CD14-positive monocyte (primary cell): ENCODE measurements at regions not wholly inside any gene's neighbourhood (a gene's known extent, or its start where the extent isn't known, plus 50 kb on each side); places are given as distances from the start of the nearest gene placed in this dataset.

Experiments used
- DNase-seq, 3 donors: peaks; one replicate each; pipeline ENCODE4 v3.0.0-alpha.2; 2011 to 2022
- H2AFZ ChIP-seq: 2 replicates; pipeline ENCODE4 v1.6.0; 2012; ENCODE audit warnings: mild to moderate bottlenecking, low read depth, low read length, inconsistent platforms; ENCODE audit not compliant: insufficient read depth, poor library complexity, severe bottlenecking
- H3K27ac ChIP-seq, 2 donors: 1 replicate in 1 of 2; 2 replicates in 1 of 2; pipeline ENCODE4 v1.5.1; 2012 to 2013; ENCODE audit warnings: low read length in 2 of 2, control low read depth in 1 of 2, inconsistent platforms in 1 of 2, low read depth in 1 of 2, mild to moderate bottlenecking in 1 of 2
- H3K27me3 ChIP-seq, 2 donors: one replicate each; pipeline versions ENCODE4 v1.6.0 to v1.6.1; 2011 to 2013; ENCODE audit warnings: low read length in 2 of 2; ENCODE audit not compliant: control insufficient read depth in 2 of 2, insufficient read depth in 2 of 2
- H3K36me3 ChIP-seq, 2 donors: replicated peaks in 1 of 2; 1 replicate in 1 of 2; 2 replicates in 1 of 2; pipeline versions ENCODE4 v1.5.1 to v1.6.1; 2012 to 2013; ENCODE audit warnings: low read length in 2 of 2, control low read depth in 1 of 2, inconsistent platforms in 1 of 2, mild to moderate bottlenecking in 1 of 2; ENCODE audit not compliant: insufficient read depth in 2 of 2, control insufficient read depth in 1 of 2
- H3K4me1 ChIP-seq, 2 donors: 1 replicate in 1 of 2; 2 replicates in 1 of 2; pipeline versions ENCODE4 v1.5.1 to v1.6.1; 2012 to 2013; ENCODE audit warnings: low read length in 2 of 2, control low read depth in 1 of 2, inconsistent platforms in 1 of 2, mild to moderate bottlenecking in 1 of 2, moderate library complexity in 1 of 2; ENCODE audit not compliant: insufficient read depth in 2 of 2, control insufficient read depth in 1 of 2
- H3K4me2 ChIP-seq: replicated peaks from 2 replicates; pipeline ENCODE3; 2012; ENCODE audit warnings: low read length, moderate library complexity, mild to moderate bottlenecking; ENCODE audit not compliant: poor library complexity, severe bottlenecking; ENCODE audit errors: extremely low read depth
- H3K4me3 ChIP-seq, 3 experiments: fragments of 200-600 bp in 1 of 3; sonication (generic) in 1 of 3; replicated peaks in 1 of 3; 1 replicate in 2 of 3; 2 replicates in 1 of 3; pipeline ENCODE4 v1.5.1; 2011 to 2013; ENCODE audit warnings: low read length in 3 of 3, mild to moderate bottlenecking in 3 of 3, control low read depth in 2 of 3, low read depth in 2 of 3, inconsistent platforms in 1 of 3, moderate library complexity in 1 of 3
- H3K79me2 ChIP-seq: 2 replicates; pipeline ENCODE4 v1.6.0; 2012; ENCODE audit warnings: mild to moderate bottlenecking, control low read depth, inconsistent platforms, low read length, moderate library complexity; ENCODE audit not compliant: insufficient read depth
- H3K9ac ChIP-seq: 2 replicates; pipeline ENCODE4 v1.6.0; 2017; ENCODE audit warnings: low read length, mild to moderate bottlenecking; ENCODE audit not compliant: insufficient read depth, poor library complexity, severe bottlenecking
- H3K9me3 ChIP-seq, 2 donors: replicated peaks in 1 of 2; 1 replicate in 1 of 2; 2 replicates in 1 of 2; pipeline versions ENCODE4 v1.5.1 to v1.6.1; 2012 to 2013; ENCODE audit warnings: low read length in 2 of 2, control low read depth in 1 of 2; ENCODE audit not compliant: control insufficient read depth in 1 of 2, insufficient read depth in 1 of 2
- H4K20me1 ChIP-seq: 2 replicates; pipeline ENCODE4 v1.6.0; 2012; ENCODE audit warnings: mild to moderate bottlenecking, low read length, control low read depth, moderate library complexity; ENCODE audit not compliant: insufficient read depth
- H3K27ac Mint-ChIP-seq, 7 donors: one replicate each; pipeline ENCODE4 v1.8.0; 2020; ENCODE audit warnings: mild to moderate bottlenecking in 7 of 7, mixed read lengths in 7 of 7, moderate library complexity in 6 of 7, inconsistent platforms in 2 of 7
- H3K27me3 Mint-ChIP-seq, 3 donors: one replicate each; pipeline ENCODE4 v1.8.0; 2021 to 2022; ENCODE audit warnings: low read depth in 3 of 3, mild to moderate bottlenecking in 3 of 3, mixed read lengths in 3 of 3, moderate library complexity in 3 of 3, inconsistent platforms in 1 of 3
- H3K36me3 Mint-ChIP-seq, 2 donors: one replicate each; pipeline ENCODE4 v1.8.0; 2020; ENCODE audit warnings: mixed read lengths in 2 of 2, inconsistent platforms in 1 of 2, mild to moderate bottlenecking in 1 of 2
- H3K4me1 Mint-ChIP-seq: one replicate; pipeline ENCODE4 v1.8.0; 2020; ENCODE audit warnings: mild to moderate bottlenecking, mixed read lengths
- H3K4me3 Mint-ChIP-seq, 2 donors: one replicate each; pipeline ENCODE4 v1.8.0; 2020; ENCODE audit warnings: mild to moderate bottlenecking in 2 of 2, mixed read lengths in 2 of 2, moderate library complexity in 1 of 2
- H3K9me3 Mint-ChIP-seq, 7 donors: one replicate each; pipeline ENCODE4 v1.8.0; 2020 to 2022; ENCODE audit warnings: mixed read lengths in 7 of 7, mild to moderate bottlenecking in 6 of 7, moderate library complexity in 6 of 7, inconsistent platforms in 2 of 7
- WGBS: methylation state at CpG from one replicate; pipeline ENCODE4 v1.1.5; 2013; ENCODE audit warnings: missing lambda C conversion rate; ENCODE audit not compliant: insufficient coverage; 5-methylcytosine and 5-hydroxymethylcytosine counted together
- intact Hi-C, 2 donors: fragments of 100-400 bp; cut with micrococcal nuclease; formaldehyde crosslinking; loops; one replicate each; pipeline versions ENCODE4 v1.15.0 to v1.15.1; 2023
- TF ChIP-seq, protein P1 (sequence below): fragments of 200-600 bp; IDR thresholded peaks from one replicate; pipeline ENCODE4 v1.8.0; 2022; ENCODE audit warnings: antibody characterized with exemption, mild to moderate bottlenecking

DNA sequence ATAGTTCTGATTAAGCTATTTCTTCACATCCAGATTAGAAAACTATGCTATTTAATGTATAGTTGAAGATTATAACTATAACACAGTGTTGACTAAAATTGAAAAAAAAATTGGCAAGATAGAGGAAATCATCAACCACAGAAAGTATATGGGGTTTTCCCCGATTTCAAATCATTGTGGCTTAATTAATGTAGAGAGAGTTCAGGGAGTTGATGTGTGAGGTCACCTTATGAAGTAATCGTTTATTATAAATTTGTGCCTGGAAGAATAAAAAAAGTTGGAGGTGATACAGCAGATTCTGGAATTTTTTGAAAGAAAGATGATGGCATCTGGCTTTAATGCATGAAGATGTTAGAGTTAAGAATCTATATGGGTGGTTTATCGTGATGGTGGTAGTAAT, 84.3 kb downstream of the PTGS2 start:
- Mint-ChIP-seq H3K27ac (no peak overlapping the region), H3K27me3 (peaks cover 0 to 7% (median 2%) of the 10 kb centered on the region in 3 donors), H3K4me1 (peaks cover 3% of the 10 kb centered on the region), H3K9me3 (peaks cover 6 to 16% (median 14%) of the 10 kb centered on the region in 7 donors), H3K36me3 (no peaks in the 10 kb centered on the region), H3K4me3 (no peak overlapping the region)
- no peaks in the 10 kb centered on the region for H3K4me1 ChIP-seq
- intact Hi-C loops, result no loop called here
- DNase-seq, result peak; percentile 21 to 70 (median 29)
- H3K27ac ChIP-seq, result no peak overlapping the region
- no peak overlapping the region for H2AFZ ChIP-seq
- H3K27me3 ChIP-seq, result no peaks in the 10 kb centered on the region
- H3K4me2 ChIP-seq, result no peak overlapping the region
- no peaks in the 10 kb centered on the region for H4K20me1 ChIP-seq
- H3K9ac ChIP-seq, result no peak overlapping the region
- 20% methylated on average over 2 of the region's 3 CpGs for WGBS
- H3K79me2 ChIP-seq, result no peaks in the 10 kb centered on the region
- H3K9me3 ChIP-seq, result peaks cover 4 to 6% of the 10 kb centered on the region in 2 donors
- H3K36me3 ChIP-seq, result no peaks in the 10 kb centered on the region
- no peak overlapping the region for H3K4me3 ChIP-seq
- TF ChIP-seq, protein P1, sequence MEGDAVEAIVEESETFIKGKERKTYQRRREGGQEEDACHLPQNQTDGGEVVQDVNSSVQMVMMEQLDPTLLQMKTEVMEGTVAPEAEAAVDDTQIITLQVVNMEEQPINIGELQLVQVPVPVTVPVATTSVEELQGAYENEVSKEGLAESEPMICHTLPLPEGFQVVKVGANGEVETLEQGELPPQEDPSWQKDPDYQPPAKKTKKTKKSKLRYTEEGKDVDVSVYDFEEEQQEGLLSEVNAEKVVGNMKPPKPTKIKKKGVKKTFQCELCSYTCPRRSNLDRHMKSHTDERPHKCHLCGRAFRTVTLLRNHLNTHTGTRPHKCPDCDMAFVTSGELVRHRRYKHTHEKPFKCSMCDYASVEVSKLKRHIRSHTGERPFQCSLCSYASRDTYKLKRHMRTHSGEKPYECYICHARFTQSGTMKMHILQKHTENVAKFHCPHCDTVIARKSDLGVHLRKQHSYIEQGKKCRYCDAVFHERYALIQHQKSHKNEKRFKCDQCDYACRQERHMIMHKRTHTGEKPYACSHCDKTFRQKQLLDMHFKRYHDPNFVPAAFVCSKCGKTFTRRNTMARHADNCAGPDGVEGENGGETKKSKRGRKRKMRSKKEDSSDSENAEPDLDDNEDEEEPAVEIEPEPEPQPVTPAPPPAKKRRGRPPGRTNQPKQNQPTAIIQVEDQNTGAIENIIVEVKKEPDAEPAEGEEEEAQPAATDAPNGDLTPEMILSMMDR, result no peak

DNA sequence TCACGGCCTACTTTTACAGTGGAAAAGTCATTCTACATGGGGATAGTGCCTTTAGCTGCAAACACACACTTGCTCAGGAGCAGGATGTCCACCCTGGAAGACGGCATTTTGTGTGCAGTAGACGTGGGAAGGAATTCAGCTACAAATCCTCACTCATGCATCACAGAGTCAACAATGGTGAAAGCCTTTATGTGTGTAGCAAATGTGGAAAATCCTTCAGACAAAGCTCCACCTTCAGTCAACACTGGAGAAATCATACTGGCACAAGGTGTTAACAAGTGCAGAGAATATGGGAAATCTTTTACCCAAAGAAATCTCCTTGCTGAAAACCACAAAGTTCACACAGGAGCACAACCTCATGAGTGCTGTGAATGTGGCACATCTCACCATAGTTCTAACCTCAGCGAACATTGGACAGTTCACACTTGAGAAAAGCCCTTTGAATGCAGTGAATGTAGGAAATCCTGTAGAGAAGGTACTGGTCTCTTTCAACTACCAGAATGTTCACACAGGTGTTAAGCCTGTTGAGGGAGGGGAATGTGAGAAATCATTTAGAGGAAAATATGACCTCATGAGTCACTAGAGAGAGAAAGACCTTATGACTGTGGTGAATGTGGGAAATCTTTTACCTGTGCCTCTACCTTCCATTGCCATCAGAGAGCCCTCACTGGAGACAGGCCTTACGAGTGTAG, 101.8 kb downstream of the PTGS2 start:
- peaks cover 0 to 4% of the 10 kb centered on the region in 2 donors for H3K36me3 Mint-ChIP-seq
- TF ChIP-seq, protein P1, result no peak
- H3K9me3 Mint-ChIP-seq, result peaks cover 7 to 17% (median 13%) of the 10 kb centered on the region in 7 donors

More for the DNA sequence above, 101.8 kb downstream of the PTGS2 start:
- Histone ChIP-seq H3K4me1 (peaks cover 19 to 25% of the 10 kb centered on the region in 2 donors), H3K27me3 (no peaks in the 10 kb centered on the region), H3K4me2 (no peak overlapping the region), H3K9me3 (peaks cover 3 to 7% of the 10 kb centered on the region in 2 donors), H3K79me2 (no peaks in the 10 kb centered on the region), H4K20me1 (no peaks in the 10 kb centered on the region), H3K9ac (no peak overlapping the region), H3K36me3 (no peaks in the 10 kb centered on the region), H2AFZ (no peak overlapping the region), H3K27ac (no peak overlapping the region), H3K4me3 (no peak overlapping the region)
- no peak for DNase-seq
- Mint-ChIP-seq H3K27me3 (peaks cover 0 to 4% (median 0%) of the 10 kb centered on the region in 3 donors), H3K4me3 (no peak overlapping the region), H3K4me1 (peaks cover 32% of the 10 kb centered on the region), H3K27ac (no peak overlapping the region)
- 100% methylated on average over 1 of the region's 5 CpGs for WGBS
- intact Hi-C loops, result no loop called here
